A549 (cell line): ENCODE measurements at regions not wholly inside any gene's neighbourhood (a gene's known extent, or its start where the extent isn't known, plus 50 kb on each side); places are given as distances from the start of the nearest gene placed in this dataset.

Source experiments
- ATAC-seq, 2 experiments: fragments of 200-7000 bp in 1 of 2; fragments of >200 bp in 1 of 2; cut with Nextera tagmentation in 1 of 2; cut with Tn5 transposase in 1 of 2; 3 replicates each; pipeline versions ENCODE4 v1.8.0 to v1.9.1; 2018 to 2020; ENCODE audit warnings: mild to moderate bottlenecking in 1 of 2, moderate library complexity in 1 of 2
- CTCF ChIA-PET: fragments of 300-600 bp; sonication (Branson Sonifier 250); formaldehyde crosslinking; extraction: SDS; loops from one replicate; lab custom pipeline; 2021; ENCODE audit warnings: antibody characterized with exemption, inconsistent platforms; lab: Yijun Ruan, JAX
- POLR2A ChIA-PET: fragments of 350-600 bp; formaldehyde crosslinking; extraction: SDS; loops from one replicate; lab custom pipeline; 2021; ENCODE audit warnings: antibody characterized with exemption, inconsistent platforms; lab: Yijun Ruan, JAX
- DNase-seq, 2 experiments: peaks; one replicate each; pipeline versions ENCODE4 v3.0.0 to v3.0.0-alpha.2; 2011 to 2016; ENCODE audit warnings: low read depth in 1 of 2, low spot score in 1 of 2
- FAIRE-seq: peaks from 2 replicates; lab custom pipeline; 2011; peaks lifted over from hg19 to GRCh38; lab: Jason Lieb, UNC
- H3K27ac ChIP-seq, 2 experiments: fragments of >200 bp; sonication (Bioruptor Twin); formaldehyde crosslinking; 3 replicates each; pipeline ENCODE4 v1.5.1; 2016 to 2017
- H3K4me1 ChIP-seq: fragments of >200 bp; sonication (Bioruptor Twin); formaldehyde crosslinking; 3 replicates; pipeline ENCODE4 v1.6.1; 2016
- H3K4me2 ChIP-seq: fragments of >200 bp; sonication (Bioruptor Twin); formaldehyde crosslinking; 3 replicates; pipeline ENCODE4 v1.6.1; 2016
- H3K4me3 ChIP-seq: fragments of >200 bp; sonication (Bioruptor Twin); formaldehyde crosslinking; 3 replicates; pipeline ENCODE4 v1.5.1; 2016
- H3K9me3 ChIP-seq: fragments of >200 bp; sonication (Bioruptor Twin); formaldehyde crosslinking; 3 replicates; pipeline ENCODE4 v1.6.1; 2016
- CHD2 ChIP-seq: fragments of 150-350 bp; IDR thresholded peaks from 2 replicates; pipeline ENCODE4 v1.6.1; 2014; ENCODE audit warnings: low read length; ENCODE audit not compliant: partially characterized antibody
- CHD4 ChIP-seq: fragments of 200-600 bp; sonication (generic); IDR thresholded peaks from 2 replicates; pipeline ENCODE4 v1.6.1; 2016; ENCODE audit warnings: antibody characterized with exemption, mild to moderate bottlenecking, borderline replicate concordance
- EP300 ChIP-seq, 2 experiments: fragments of >200 bp; sonication (Bioruptor Twin); formaldehyde crosslinking; IDR thresholded peaks; 2 replicates in 1 of 2; 3 replicates in 1 of 2; pipeline ENCODE4 v1.6.1; 2016 to 2017
- FOSB ChIP-seq: fragments of 250-450 bp; sonication (Bioruptor Pico); IDR thresholded peaks from 2 replicates; pipeline ENCODE4 v1.5.0; 2020; ENCODE audit warnings: mild to moderate bottlenecking, moderate library complexity
- FOSL2 ChIP-seq, 2 experiments: fragments of 450-650 bp in 1 of 2; fragments of >200 bp in 1 of 2; sonication (Bioruptor Twin) in 1 of 2; formaldehyde crosslinking; IDR thresholded peaks; 2 replicates each; pipeline versions ENCODE4 v1.5.0 to v1.6.1; 2016 to 2020; ENCODE audit warnings: mild to moderate bottlenecking in 1 of 2, moderate library complexity in 1 of 2
- FOXS1 ChIP-seq: fragments of 250-450 bp; sonication (Bioruptor Pico); IDR thresholded peaks from 2 replicates; pipeline ENCODE4 v1.5.0; 2020; ENCODE audit warnings: mild to moderate bottlenecking, moderate library complexity
- HOXA7 ChIP-seq: fragments of 250-450 bp; sonication (Bioruptor Pico); IDR thresholded peaks from 2 replicates; pipeline ENCODE4 v1.5.0; 2020; ENCODE audit warnings: mild to moderate bottlenecking, moderate library complexity
- JUN ChIP-seq, 2 experiments: fragments of >200 bp; sonication (Bioruptor Twin); formaldehyde crosslinking; IDR thresholded peaks; 2 replicates in 1 of 2; 3 replicates in 1 of 2; pipeline ENCODE4 v1.6.1; 2016 to 2017
- JUNB ChIP-seq: fragments of >200 bp; sonication (Bioruptor Twin); formaldehyde crosslinking; IDR thresholded peaks from 2 replicates; pipeline ENCODE4 v1.6.1; 2016
- MAFK ChIP-seq: fragments of 450-650 bp; IDR thresholded peaks from 2 replicates; pipeline ENCODE4 v1.6.1; 2014; ENCODE audit not compliant: partially characterized antibody
- MAZ ChIP-seq: fragments of 150-350 bp; IDR thresholded peaks from 2 replicates; pipeline ENCODE4 v1.6.1; 2014; ENCODE audit warnings: antibody characterized with exemption, low read depth, low read length, borderline replicate concordance
- PHF8 ChIP-seq: fragments of 200-600 bp; sonication (generic); IDR thresholded peaks from 2 replicates; pipeline ENCODE4 v1.6.1; 2016; ENCODE audit warnings: low read depth, mild to moderate bottlenecking, antibody characterized with exemption, moderate library complexity, borderline replicate concordance
- POLR2A ChIP-seq: IDR thresholded peaks from 2 replicates; pipeline ENCODE4 v1.6.1; 2012; ENCODE audit warnings: mild to moderate bottlenecking, low read length
- RCOR1 ChIP-seq: fragments of 150-350 bp; IDR thresholded peaks from 2 replicates; pipeline ENCODE4 v1.6.1; 2014; ENCODE audit warnings: antibody characterized with exemption, low read length, low read depth
- RFX5 ChIP-seq: fragments of 450-650 bp; IDR thresholded peaks from 2 replicates; pipeline ENCODE4 v1.7.1; 2014; ENCODE audit warnings: antibody characterized with exemption, mild to moderate bottlenecking, moderate library complexity
- SREBF2 ChIP-seq: fragments of 450-650 bp; IDR thresholded peaks from 2 replicates; pipeline ENCODE4 v1.6.1; 2014; ENCODE audit warnings: mild to moderate bottlenecking, moderate library complexity
- ZC3H11A ChIP-seq: fragments of 450-650 bp; IDR thresholded peaks from 2 replicates; pipeline ENCODE4 v1.6.1; 2014; ENCODE audit warnings: antibody characterized with exemption, mild to moderate bottlenecking
- WGBS: methylation state at CpG from one replicate; pipeline ENCODE4 v1.1.6; 2017; ENCODE audit errors: missing lambda C conversion rate; 5-methylcytosine and 5-hydroxymethylcytosine counted together
- TF ChIP-seq, protein P1 (sequence below): fragments of >200 bp; sonication (Bioruptor Twin); formaldehyde crosslinking; IDR thresholded peaks from 3 replicates; pipeline ENCODE4 v1.6.1; 2016
- TF ChIP-seq, protein P2 (sequence below): fragments of 250-450 bp; sonication (Bioruptor Pico); IDR thresholded peaks from 2 replicates; pipeline ENCODE4 v1.5.0; 2020; ENCODE audit warnings: low read depth, mild to moderate bottlenecking, moderate library complexity
- TF ChIP-seq, protein P3 (sequence below): IDR thresholded peaks from 2 replicates; pipeline ENCODE4 v1.6.1; 2012; ENCODE audit warnings: low read depth, borderline replicate concordance
- TF ChIP-seq, protein P4 (sequence below): fragments of 150-350 bp; IDR thresholded peaks from 2 replicates; pipeline ENCODE4 v1.6.1; 2014; ENCODE audit warnings: low read depth, mild to moderate bottlenecking, low read length

DNA sequence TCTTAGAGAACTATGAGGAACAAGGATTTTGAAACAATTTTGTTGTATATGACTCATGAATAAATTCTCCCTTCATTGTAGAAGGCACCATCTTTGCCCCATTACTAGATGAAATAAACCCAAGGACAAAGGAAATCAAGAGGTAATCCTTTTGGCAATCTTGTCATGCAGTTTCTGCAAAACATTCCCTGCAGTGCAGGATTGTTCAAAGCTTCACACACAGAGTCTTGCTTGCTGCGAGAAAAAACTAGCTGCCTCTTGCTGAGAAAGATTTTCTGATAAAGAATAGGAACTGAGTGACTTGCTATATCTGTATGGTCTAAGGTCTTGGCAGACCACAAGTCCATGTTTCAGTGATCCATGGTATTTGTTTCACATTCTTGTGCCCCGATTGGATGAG lies 657.4 kb upstream of the ADGRL4 start:
- no peaks in the 10 kb centered on the region for H3K4me1 ChIP-seq
- no peak for FAIRE-seq
- CTCF ChIA-PET = no interaction called here
- DNase-seq = no peak
- ATAC-seq = no peak
- no peak overlapping the region for H3K27ac ChIP-seq
- no peaks in the 10 kb centered on the region for H3K9me3 ChIP-seq
- no peak overlapping the region for H3K4me3 ChIP-seq
- no peak overlapping the region for H3K4me2 ChIP-seq
- WGBS = 3% methylated on average over 2 of the region's 2 CpGs
- POLR2A ChIA-PET = no interaction called here
- TF ChIP-seq HOXA7 (CRISPR knock-in tag) = no peak
- TF ChIP-seq, protein P1, sequence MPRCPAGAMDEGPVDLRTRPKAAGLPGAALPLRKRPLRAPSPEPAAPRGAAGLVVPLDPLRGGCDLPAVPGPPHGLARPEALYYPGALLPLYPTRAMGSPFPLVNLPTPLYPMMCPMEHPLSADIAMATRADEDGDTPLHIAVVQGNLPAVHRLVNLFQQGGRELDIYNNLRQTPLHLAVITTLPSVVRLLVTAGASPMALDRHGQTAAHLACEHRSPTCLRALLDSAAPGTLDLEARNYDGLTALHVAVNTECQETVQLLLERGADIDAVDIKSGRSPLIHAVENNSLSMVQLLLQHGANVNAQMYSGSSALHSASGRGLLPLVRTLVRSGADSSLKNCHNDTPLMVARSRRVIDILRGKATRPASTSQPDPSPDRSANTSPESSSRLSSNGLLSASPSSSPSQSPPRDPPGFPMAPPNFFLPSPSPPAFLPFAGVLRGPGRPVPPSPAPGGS = no peak
- TF ChIP-seq, protein P2, sequence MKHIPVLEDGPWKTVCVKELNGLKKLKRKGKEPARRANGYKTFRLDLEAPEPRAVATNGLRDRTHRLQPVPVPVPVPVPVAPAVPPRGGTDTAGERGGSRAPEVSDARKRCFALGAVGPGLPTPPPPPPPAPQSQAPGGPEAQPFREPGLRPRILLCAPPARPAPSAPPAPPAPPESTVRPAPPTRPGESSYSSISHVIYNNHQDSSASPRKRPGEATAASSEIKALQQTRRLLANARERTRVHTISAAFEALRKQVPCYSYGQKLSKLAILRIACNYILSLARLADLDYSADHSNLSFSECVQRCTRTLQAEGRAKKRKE (CRISPR knock-in tag) = no peak

DNA sequence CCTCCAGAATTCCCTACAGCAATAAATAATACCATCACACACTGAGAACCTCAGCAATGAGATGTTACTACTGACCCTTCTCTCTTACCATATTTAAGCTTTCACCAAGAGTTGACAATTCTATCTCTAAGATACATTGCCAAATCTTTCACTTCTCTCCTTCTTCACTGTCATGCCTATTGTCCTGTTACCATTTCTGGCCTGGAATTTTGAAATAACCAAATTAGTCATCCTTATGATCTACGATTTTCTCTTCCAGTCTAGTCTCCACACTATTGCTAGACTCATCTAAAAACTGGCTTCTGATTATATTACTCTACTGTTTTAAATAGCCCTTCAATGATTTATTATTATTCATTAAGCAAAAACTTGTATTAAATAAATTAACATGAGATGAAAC lies 656.1 kb upstream of the ADGRL4 start:
- no peaks in the 10 kb centered on the region for H3K9me3 ChIP-seq
- no peak for ATAC-seq
- no peak for FAIRE-seq
- TF ChIP-seq EP300 (IDR thresholded peaks at IDR 0.05) (no peak), JUNB (no peak), FOXS1 (CRISPR knock-in tag) (no peak), PHF8 (no peak), POLR2A (no peak), RCOR1 (no peak), ZC3H11A (no peak), FOSB (CRISPR knock-in tag) (no peak), MAZ (no peak), FOSL2 (IDR thresholded peaks at IDR 0.05) (no peak), FOSL2 (CRISPR knock-in tag; IDR thresholded peaks at IDR 0.05) (no peak), SREBF2 (no peak), CHD4 (no peak), JUN (IDR thresholded peaks at IDR 0.05) (no peak), CHD2 (no peak)
- TF ChIP-seq, protein P2 (CRISPR knock-in tag) = no peak
- TF ChIP-seq, protein P3, sequence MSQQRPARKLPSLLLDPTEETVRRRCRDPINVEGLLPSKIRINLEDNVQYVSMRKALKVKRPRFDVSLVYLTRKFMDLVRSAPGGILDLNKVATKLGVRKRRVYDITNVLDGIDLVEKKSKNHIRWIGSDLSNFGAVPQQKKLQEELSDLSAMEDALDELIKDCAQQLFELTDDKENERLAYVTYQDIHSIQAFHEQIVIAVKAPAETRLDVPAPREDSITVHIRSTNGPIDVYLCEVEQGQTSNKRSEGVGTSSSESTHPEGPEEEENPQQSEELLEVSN = no peak
- TF ChIP-seq, protein P4, sequence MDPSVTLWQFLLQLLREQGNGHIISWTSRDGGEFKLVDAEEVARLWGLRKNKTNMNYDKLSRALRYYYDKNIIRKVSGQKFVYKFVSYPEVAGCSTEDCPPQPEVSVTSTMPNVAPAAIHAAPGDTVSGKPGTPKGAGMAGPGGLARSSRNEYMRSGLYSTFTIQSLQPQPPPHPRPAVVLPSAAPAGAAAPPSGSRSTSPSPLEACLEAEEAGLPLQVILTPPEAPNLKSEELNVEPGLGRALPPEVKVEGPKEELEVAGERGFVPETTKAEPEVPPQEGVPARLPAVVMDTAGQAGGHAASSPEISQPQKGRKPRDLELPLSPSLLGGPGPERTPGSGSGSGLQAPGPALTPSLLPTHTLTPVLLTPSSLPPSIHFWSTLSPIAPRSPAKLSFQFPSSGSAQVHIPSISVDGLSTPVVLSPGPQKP = no peak
- TF ChIP-seq, all 56 proteins: peak for 0
- no peaks in the 10 kb centered on the region for H3K4me1 ChIP-seq
- ChIA-PET CTCF (no interaction called here), POLR2A (no interaction called here)
- no peak overlapping the region for H3K27ac ChIP-seq
- no peak overlapping the region for H3K4me2 ChIP-seq
- 7% methylated on average over 1 of the region's 1 CpG for WGBS
- DNase-seq = no peak
- no peak overlapping the region for H3K4me3 ChIP-seq

DNA sequence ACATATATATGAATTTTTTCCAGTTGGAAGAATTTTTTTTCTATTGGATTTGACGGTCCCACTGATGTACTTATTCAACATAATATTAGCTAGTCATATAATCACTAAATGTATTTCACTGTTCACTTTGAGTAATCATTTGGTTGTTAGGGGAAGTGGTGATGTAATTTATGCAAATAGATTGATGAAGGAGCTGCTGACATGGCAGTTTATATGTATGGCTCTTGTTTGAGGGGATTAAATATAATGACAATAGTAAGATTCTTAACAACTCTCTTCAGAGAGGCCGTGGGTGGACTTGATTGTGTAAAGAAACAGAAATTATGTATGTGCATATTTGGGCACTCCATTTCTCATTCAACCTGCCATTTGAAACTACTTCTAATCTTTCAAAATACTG lies 653.6 kb upstream of the ADGRL4 start:
- no peak overlapping the region for H3K27ac ChIP-seq
- POLR2A ChIA-PET = no interaction called here
- no peak for FAIRE-seq
- H3K4me3 ChIP-seq = no peak overlapping the region
- TF ChIP-seq MAFK (peak; percentile 48), RFX5 (no peak)
- DNase-seq = no peak
- H3K4me2 ChIP-seq = no peak overlapping the region
- no peak for ATAC-seq
- 32% methylated on average over 2 of the region's 2 CpGs for WGBS
- H3K9me3 ChIP-seq = no peaks in the 10 kb centered on the region
- H3K4me1 ChIP-seq = no peaks in the 10 kb centered on the region
- CTCF ChIA-PET = no interaction called here
